ENCODE measurements at regions not wholly inside any gene's neighbourhood (a gene's known extent, or its start where the extent isn't known, plus 50 kb on each side); places are given as distances from the start of the nearest gene placed in this dataset.

- Histone ChIP-seq H3K27ac (no peak overlapping the region), H3K4me3 (no peak overlapping the region), H3K9me3 (no peaks in the 10 kb centered on the region), H3K4me1 (no peaks in the 10 kb centered on the region), H3K27me3 (replicated peaks in 1 of 7) (no peaks in the 10 kb centered on the region), H3K36me3 (no peaks in the 10 kb centered on the region)
- TF ChIP-seq POLR2AphosphoS5 (IDR thresholded peaks at IDR 0.05) (no peak), POLR2A (IDR thresholded peaks at IDR 0.05) (no peak), CTCF (IDR thresholded peaks at IDR 0.05 in 8 of 11, conservative IDR thresholded peaks at IDR 0.05 in 3 of 11) (no peak)
- no peak for DNase-seq
- intact Hi-C loops (cut with DNase I; ENCODE audit: low total_unique reads): no loop called here
These were observed 102.1 kb upstream of the AKR1E2 start for GRCh38 chr10:4723860-4724259.

- Histone ChIP-seq H3K4me3 (no peak overlapping the region), H3K4me1 (no peaks in the 10 kb centered on the region), H3K27me3 (replicated peaks in 1 of 7) (no peaks in the 10 kb centered on the region), H3K36me3 (no peaks in the 10 kb centered on the region), H3K27ac (no peak overlapping the region), H3K9me3 (no peaks in the 10 kb centered on the region)
- WGBS, 5 donors: 94 to 96% (median 95%) methylated on average over 3 of the region's 3 CpGs
- TF ChIP-seq CTCF (IDR thresholded peaks at IDR 0.05 in 8 of 11, conservative IDR thresholded peaks at IDR 0.05 in 3 of 11): no peak
- TF ChIP-seq POLR2A (IDR thresholded peaks at IDR 0.05): no peak
- TF ChIP-seq POLR2AphosphoS5 (IDR thresholded peaks at IDR 0.05): no peak
- DNase-seq: no peak
- intact Hi-C loops (cut with DNase I; ENCODE audit: low total_unique reads): no loop called here
These were observed 103.8 kb upstream of the AKR1E2 start for GRCh38 chr10:4721999-4722753.

GRCh38 chr10:4720463-4720862 is 105.5 kb upstream of the AKR1E2 start:
- Histone ChIP-seq H3K4me3 (no peak overlapping the region), H3K27me3 (replicated peaks in 1 of 7) (no peaks in the 10 kb centered on the region), H3K9me3 (no peaks in the 10 kb centered on the region), H3K36me3 (no peaks in the 10 kb centered on the region), H3K4me1 (no peaks in the 10 kb centered on the region), H3K27ac (no peak overlapping the region)
- no peak for DNase-seq
- intact Hi-C loops (cut with DNase I; ENCODE audit: low total_unique reads): no loop called here
- 0 to 79% (median 58%) methylated on average over 1 of the region's 1 CpG for WGBS, 5 donors
- TF ChIP-seq POLR2A (IDR thresholded peaks at IDR 0.05) (no peak), CTCF (IDR thresholded peaks at IDR 0.05 in 8 of 11, conservative IDR thresholded peaks at IDR 0.05 in 3 of 11) (no peak), POLR2AphosphoS5 (IDR thresholded peaks at IDR 0.05) (no peak)

- intact Hi-C loops (cut with DNase I; ENCODE audit: low total_unique reads): no loop called here
These were observed 106.3 kb upstream of the AKR1E2 start for GRCh38 chr10:4719671-4720070.

More at GRCh38 chr10:4719671-4720070, 106.3 kb upstream of the AKR1E2 start:
- peaks cover 0 to 3% (median 0%) of the 10 kb centered on the region in 7 donors for H3K27me3 ChIP-seq (replicated peaks in 1 of 7)
- H3K4me1 ChIP-seq: no peaks in the 10 kb centered on the region
- no peaks in the 10 kb centered on the region for H3K9me3 ChIP-seq
- no peak overlapping the region for H3K27ac ChIP-seq
- WGBS, 5 donors: 70 to 81% (median 76%) methylated on average over 2 of the region's 2 CpGs
- TF ChIP-seq CTCF (IDR thresholded peaks at IDR 0.05 in 8 of 11, conservative IDR thresholded peaks at IDR 0.05 in 3 of 11) (no peak), POLR2AphosphoS5 (IDR thresholded peaks at IDR 0.05) (no peak), POLR2A (IDR thresholded peaks at IDR 0.05) (no peak)
- H3K36me3 ChIP-seq: no peaks in the 10 kb centered on the region
- DNase-seq: no peak
- no peak overlapping the region for H3K4me3 ChIP-seq
